ENCODE measurements at regions not wholly inside any gene's neighbourhood (a gene's known extent, or its start where the extent isn't known, plus 50 kb on each side); places are given as distances from the start of the nearest gene placed in this dataset.

DNA sequence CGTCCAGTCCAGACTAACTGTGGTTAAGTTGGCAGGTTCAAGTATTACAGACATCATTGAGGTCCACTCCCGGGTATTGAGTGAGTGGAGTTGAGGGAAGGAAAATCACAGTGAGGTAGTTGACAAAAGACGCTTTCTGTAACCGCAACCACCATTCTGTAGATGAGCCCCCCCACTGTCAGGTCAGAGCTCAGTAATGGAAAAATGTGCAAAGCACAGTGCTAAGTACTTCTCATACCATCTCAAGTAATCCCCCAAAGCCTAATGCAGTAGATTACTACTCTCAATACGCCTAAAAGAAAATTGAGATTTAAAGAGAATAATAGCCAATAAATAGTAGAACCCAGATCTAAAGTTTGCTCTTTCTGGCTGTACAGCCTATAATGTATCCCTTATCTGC lies 522.8 kb downstream of the LMO4 start:
- H3K27ac ChIP-seq, result no peak overlapping the region
- 88 to 98% methylated on average over 4 to 5 of the region's 5 CpGs for WGBS, 2 donors
- H3K36me3 ChIP-seq, result no peaks in the 10 kb centered on the region

DNA sequence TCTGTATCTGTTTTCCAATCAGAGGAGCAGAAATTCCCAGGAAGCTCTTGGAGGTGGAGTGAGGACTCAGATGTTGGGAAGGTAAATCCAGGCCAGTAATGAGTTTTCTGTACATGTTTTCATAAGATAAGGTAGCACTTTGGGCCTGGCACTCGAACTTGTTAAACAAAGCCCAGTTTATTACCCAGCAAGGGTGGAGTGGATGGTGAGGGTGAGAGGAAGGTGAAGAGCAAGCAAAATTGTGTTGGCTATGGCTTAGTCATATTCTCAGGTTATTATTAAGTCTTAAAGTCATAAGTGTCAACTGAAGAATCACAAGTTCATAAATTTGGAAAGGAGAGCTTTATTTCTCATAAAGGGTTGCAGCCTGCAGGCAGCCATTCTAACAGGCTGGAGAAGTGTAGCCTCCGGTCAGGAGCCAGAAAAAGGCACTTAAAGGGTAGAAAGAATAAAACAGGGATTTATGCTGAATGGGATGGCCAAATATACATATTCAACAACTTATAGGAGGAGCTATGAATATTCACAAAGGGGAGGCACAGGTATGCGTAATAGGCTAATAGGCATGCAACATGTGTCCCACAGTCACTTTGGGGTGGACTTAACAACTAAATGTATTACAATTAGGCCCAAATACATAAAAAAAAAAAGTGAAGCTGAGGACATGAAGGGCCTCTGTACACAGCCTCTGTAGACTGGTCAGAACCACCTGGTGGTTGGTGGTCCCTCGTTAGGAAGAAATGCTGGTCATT lies 523.9 kb downstream of the LMO4 start:
- 82 to 83% methylated on average over 4 of the region's 4 CpGs for WGBS, 2 donors
- DNase-seq, result no peak

More for the DNA sequence above, 522.8 kb downstream of the LMO4 start:
- intact Hi-C loops (cut with DNase I), result no loop called here
- no peak overlapping the region for H3K4me3 ChIP-seq
- no peaks in the 10 kb centered on the region for H3K9me3 ChIP-seq
- H3K27me3 ChIP-seq, result no peaks in the 10 kb centered on the region
- no peak for DNase-seq
- H3K4me1 ChIP-seq, result no peaks in the 10 kb centered on the region
- TF ChIP-seq, protein P1, sequence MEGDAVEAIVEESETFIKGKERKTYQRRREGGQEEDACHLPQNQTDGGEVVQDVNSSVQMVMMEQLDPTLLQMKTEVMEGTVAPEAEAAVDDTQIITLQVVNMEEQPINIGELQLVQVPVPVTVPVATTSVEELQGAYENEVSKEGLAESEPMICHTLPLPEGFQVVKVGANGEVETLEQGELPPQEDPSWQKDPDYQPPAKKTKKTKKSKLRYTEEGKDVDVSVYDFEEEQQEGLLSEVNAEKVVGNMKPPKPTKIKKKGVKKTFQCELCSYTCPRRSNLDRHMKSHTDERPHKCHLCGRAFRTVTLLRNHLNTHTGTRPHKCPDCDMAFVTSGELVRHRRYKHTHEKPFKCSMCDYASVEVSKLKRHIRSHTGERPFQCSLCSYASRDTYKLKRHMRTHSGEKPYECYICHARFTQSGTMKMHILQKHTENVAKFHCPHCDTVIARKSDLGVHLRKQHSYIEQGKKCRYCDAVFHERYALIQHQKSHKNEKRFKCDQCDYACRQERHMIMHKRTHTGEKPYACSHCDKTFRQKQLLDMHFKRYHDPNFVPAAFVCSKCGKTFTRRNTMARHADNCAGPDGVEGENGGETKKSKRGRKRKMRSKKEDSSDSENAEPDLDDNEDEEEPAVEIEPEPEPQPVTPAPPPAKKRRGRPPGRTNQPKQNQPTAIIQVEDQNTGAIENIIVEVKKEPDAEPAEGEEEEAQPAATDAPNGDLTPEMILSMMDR (IDR thresholded peaks at IDR 0.05), result no peak
- no peak for TF ChIP-seq POLR2A (IDR thresholded peaks at IDR 0.05)

DNA sequence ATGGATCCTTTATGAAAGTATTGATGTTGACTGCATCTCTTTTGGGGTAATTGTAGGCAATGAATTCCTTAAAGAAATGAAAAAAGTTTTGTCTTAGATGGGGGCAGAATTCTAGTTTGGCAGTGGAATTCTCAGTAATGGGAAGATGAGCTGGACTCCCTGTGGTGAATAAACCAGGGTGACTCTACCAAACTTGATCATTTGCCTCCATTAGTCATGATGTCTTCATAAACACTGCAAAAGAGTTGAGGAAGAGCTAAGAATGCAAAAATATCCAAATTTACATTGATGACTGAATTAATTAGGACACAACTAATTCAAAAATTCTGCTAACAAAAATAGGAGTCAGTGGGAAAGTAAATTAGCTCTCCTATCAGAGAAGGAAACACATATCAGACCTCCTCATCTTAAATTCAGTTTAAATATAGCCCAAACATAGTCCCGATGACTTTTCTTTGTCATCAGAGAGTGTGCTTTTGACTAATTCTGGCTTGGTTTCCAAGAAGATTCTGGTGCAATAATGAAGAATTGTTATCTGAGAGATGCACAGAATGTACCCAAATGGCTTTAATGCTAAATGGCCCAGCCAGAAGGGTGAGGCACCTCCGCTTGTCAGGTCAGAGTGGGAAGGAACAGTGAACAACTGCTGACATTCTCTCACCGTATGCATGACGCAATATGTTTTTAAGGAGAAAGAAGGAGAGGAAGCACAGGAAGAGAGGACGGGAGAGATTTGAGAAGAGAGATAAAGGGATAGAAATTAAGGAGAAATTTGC lies 525.1 kb downstream of the LMO4 start:
- intact Hi-C loops (cut with DNase I), result no loop called here
- 58 to 64% methylated on average over 5 of the region's 5 CpGs for WGBS, 2 donors
- Histone ChIP-seq H3K9me3 (no peaks in the 10 kb centered on the region), H3K27me3 (no peaks in the 10 kb centered on the region), H3K27ac (no peak overlapping the region), H3K4me1 (no peaks in the 10 kb centered on the region), H3K36me3 (no peaks in the 10 kb centered on the region), H3K4me3 (no peak overlapping the region)
- TF ChIP-seq, protein P1 (IDR thresholded peaks at IDR 0.05), result no peak
- TF ChIP-seq POLR2A (IDR thresholded peaks at IDR 0.05), result no peak
- no peak for DNase-seq

More for the DNA sequence above, 523.9 kb downstream of the LMO4 start:
- intact Hi-C loops (cut with DNase I), result no loop called here
- H3K27me3 ChIP-seq, result no peaks in the 10 kb centered on the region
- no peaks in the 10 kb centered on the region for H3K9me3 ChIP-seq
- no peak overlapping the region for H3K4me3 ChIP-seq
- H3K36me3 ChIP-seq, result no peaks in the 10 kb centered on the region
- H3K27ac ChIP-seq, result no peak overlapping the region
- TF ChIP-seq, protein P1 (IDR thresholded peaks at IDR 0.05), result no peak
- no peak for TF ChIP-seq POLR2A (IDR thresholded peaks at IDR 0.05)
- H3K4me1 ChIP-seq, result no peaks in the 10 kb centered on the region

DNA sequence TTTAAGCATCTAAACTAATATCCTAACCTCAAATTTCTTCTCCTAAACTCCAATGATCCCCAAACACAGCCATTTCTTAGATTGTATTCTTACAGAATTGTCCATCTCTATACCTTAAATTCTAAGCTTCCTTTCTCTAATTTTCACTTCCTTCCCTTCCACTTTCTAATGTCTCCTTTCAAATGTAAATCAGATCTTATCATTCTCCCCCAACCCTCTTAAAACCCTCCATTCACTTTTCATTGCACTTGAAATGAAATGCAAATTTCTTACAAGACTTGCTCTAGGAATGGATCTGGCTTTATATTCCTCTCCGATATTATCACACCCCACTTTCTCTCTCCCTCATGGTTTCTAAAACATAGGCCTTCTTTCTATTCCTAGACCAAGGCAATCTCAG lies 534.6 kb downstream of the LMO4 start:
- Histone ChIP-seq H3K36me3 (no peaks in the 10 kb centered on the region), H3K9me3 (no peaks in the 10 kb centered on the region), H3K27ac (no peak overlapping the region), H3K4me3 (no peak overlapping the region), H3K4me1 (no peaks in the 10 kb centered on the region), H3K27me3 (no peaks in the 10 kb centered on the region)
- intact Hi-C loops (cut with DNase I), result no loop called here
- TF ChIP-seq, protein P1 (IDR thresholded peaks at IDR 0.05), result no peak
- no peak for TF ChIP-seq POLR2A (IDR thresholded peaks at IDR 0.05)
- no peak for DNase-seq
- WGBS, 2 donors, result 33 to 91% methylated on average over 1 of the region's 1 CpG

DNA sequence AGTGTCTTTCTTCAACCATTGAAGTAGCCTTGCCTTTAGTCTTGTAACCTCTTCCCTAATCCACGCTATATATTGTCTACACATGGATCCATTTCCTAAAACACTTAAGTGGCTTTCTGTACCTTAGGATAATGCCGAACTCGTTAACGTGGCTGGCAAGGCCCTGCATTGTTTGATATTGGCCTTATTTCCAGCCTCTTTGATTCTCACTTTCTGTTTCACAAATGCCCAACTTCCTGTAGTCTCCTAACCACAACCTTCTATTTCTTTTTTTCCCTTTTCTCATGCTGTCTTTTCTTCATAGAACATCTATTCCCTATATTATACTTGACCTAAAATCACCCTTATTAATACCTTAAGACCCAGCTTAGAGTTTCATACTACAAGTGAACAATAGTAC lies 536.0 kb downstream of the LMO4 start:
- Histone ChIP-seq H3K27me3 (no peaks in the 10 kb centered on the region), H3K27ac (no peak overlapping the region), H3K9me3 (no peaks in the 10 kb centered on the region), H3K36me3 (no peaks in the 10 kb centered on the region), H3K4me3 (no peak overlapping the region), H3K4me1 (no peaks in the 10 kb centered on the region)
- no peak for DNase-seq
- TF ChIP-seq POLR2A (IDR thresholded peaks at IDR 0.05), result no peak
- TF ChIP-seq, protein P1 (IDR thresholded peaks at IDR 0.05), result no peak
- intact Hi-C loops (cut with DNase I), result no loop called here
- 69 to 84% methylated on average over 4 of the region's 4 CpGs for WGBS, 2 donors
